Astrocyte of the cerebellum (primary cell): ENCODE measurements at regions not wholly inside any gene's neighbourhood (a gene's known extent, or its start where the extent isn't known, plus 50 kb on each side); places are given as distances from the start of the nearest gene placed in this dataset.
"Not testable (repeated sequence)": the region's sequence is repeated elsewhere in the genome, so short reads cannot be mapped to it uniquely, and the experiment has no call there.

ENCODE experiments used
- DNase-seq: peaks from one replicate; pipeline ENCODE4 v3.0.0-alpha.2; 2011; ENCODE audit warnings: low read depth
- H3K4me3 ChIP-seq: 2 replicates; pipeline ENCODE4 v1.5.1; 2011; ENCODE audit warnings: mild to moderate bottlenecking, low read depth, low read length, moderate library complexity
- CTCF ChIP-seq: IDR thresholded peaks from 2 replicates; pipeline ENCODE4 v1.5.1; 2012; ENCODE audit warnings: low read length, low read depth, moderate library complexity, mild to moderate bottlenecking; ENCODE audit errors: missing control alignments
- in situ Hi-C: cut with HindIII; loops from 2 replicates; pipeline ENCODE4 v1.10.0; 2017; ENCODE audit warnings: low sequenced_read_pairs

DNA sequence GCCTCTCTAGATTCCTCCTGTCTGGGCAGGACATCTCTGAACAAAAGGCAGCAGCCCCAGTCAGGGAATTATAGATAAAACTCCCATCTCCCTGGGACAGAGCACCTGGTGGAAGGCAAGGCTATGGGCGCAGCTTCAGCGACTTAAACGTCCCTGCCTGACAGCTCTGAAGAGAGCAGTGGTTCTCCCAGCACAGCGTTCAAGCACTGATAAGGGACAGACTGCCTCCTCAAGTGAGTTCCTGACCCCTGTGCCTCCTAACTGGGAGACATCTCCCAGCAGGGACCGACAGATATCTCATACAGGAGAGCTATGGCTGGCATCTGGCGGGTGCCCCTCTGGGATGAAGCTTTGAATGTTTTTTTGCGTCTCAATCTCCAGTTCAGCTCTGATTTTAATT, 262.2 kb downstream of the PARM1 start:
- no peak overlapping the region for H3K4me3 ChIP-seq
- in situ Hi-C loops: no loop called here
- TF ChIP-seq CTCF: no peak
- DNase-seq: no peak

GRCh38 chr4:75194180-75194579, 261.3 kb downstream of the PARM1 start:
- DNase-seq: no peak
- H3K4me3 ChIP-seq: no peak overlapping the region
- no peak for TF ChIP-seq CTCF
- in situ Hi-C loops: no loop called here

- H3K4me3 ChIP-seq, in situ Hi-C loops, DNase-seq: not testable (repeated sequence)
Observed at GRCh38 chr4:75192182-75192581, 259.3 kb downstream of the PARM1 start.

DNA sequence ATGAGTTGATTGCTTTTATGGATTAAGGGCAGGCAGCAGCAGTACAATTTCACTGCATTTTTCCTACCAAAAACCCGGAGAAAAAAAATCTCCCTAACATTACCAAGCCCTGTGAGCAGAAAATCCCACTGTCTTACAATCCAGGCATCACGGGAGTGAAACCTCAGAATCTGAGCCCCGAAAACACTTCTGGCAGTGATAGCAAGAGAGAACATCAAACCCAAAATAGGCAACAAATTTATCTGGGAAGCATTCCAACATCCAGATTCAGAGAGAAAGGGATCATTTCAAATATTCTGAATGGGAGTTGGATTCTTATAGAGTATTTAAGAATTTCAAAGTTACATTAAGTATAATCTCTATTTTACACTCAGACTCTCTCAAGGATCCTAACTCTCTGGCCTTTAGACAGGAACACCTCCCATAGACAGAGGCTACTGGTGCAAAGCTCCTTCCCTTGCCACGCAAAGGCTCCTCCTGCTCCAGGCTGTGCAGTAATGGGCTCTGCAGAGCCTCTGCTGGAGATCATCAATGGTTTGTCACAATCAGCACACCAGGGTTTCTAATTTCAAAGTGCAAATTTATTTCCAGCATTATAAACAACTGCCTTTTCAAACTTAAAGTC, 256.9 kb downstream of the PARM1 start:
- DNase-seq: no peak
- in situ Hi-C loops: no loop called here
- no peak for TF ChIP-seq CTCF
- H3K4me3 ChIP-seq: no peak overlapping the region

GRCh38 chr4:75180790-75181776, 248.2 kb downstream of the PARM1 start:
- no peak overlapping the region for H3K4me3 ChIP-seq
- no peak for TF ChIP-seq CTCF
- no peak for DNase-seq
- in situ Hi-C loops: no loop called here

DNA sequence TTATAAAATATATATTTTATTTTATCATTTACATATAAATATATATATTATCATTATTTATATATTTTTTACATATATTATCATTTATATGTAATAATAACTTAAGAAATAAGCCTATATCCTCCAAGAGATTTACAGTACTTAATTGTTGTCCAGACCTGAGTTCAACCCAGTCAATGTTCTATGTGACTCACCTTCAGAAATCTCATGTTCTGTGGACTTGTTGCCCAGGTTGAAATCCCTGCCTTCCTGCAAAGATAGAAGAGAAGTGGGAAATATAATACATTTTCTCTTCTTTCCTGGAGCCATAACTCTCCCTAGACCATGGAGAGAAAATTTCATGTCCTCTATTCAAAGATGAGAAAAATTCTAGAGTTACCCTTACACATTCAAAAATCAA, 247.3 kb downstream of the PARM1 start:
- TF ChIP-seq CTCF: no peak
- in situ Hi-C loops: no loop called here

GRCh38 chr4:75179510-75179909, 246.6 kb downstream of the PARM1 start:
- TF ChIP-seq CTCF: no peak
- DNase-seq: no peak
- in situ Hi-C loops: no loop called here

More for the DNA sequence above, 247.3 kb downstream of the PARM1 start:
- no peak for DNase-seq
- H3K4me3 ChIP-seq: no peak overlapping the region

More at GRCh38 chr4:75179510-75179909, 246.6 kb downstream of the PARM1 start:
- no peak overlapping the region for H3K4me3 ChIP-seq
